Panc1 (cell line): ENCODE measurements at regions not wholly inside any gene's neighbourhood (a gene's known extent, or its start where the extent isn't known, plus 50 kb on each side); places are given as distances from the start of the nearest gene placed in this dataset.

ENCODE experiments used
- POLR2AphosphoS5 ChIP-seq: IDR thresholded peaks from 2 replicates; pipeline ENCODE4 v1.6.1; 2012; ENCODE audit warnings: mild to moderate bottlenecking, low read depth, low read length, moderate library complexity
- SIN3A ChIP-seq: IDR thresholded peaks from 2 replicates; pipeline ENCODE4 v1.6.1; 2012; ENCODE audit warnings: low read depth, mild to moderate bottlenecking, low read length, moderate library complexity, borderline replicate concordance; ENCODE audit not compliant: insufficient read depth
- TF ChIP-seq, protein P1 (sequence below): fragments of 450-650 bp; IDR thresholded peaks from 2 replicates; pipeline ENCODE4 v1.5.1; 2017; ENCODE audit warnings: mild to moderate bottlenecking
- TF ChIP-seq, protein P2 (sequence below), 2 experiments: IDR thresholded peaks; 2 replicates each; pipeline ENCODE4 v1.6.1; 2011 to 2012; ENCODE audit warnings: low read depth in 2 of 2, control low read depth in 1 of 2, low read length in 1 of 2, mild to moderate bottlenecking in 1 of 2, moderate library complexity in 1 of 2; ENCODE audit not compliant: insufficient read depth in 1 of 2

DNA sequence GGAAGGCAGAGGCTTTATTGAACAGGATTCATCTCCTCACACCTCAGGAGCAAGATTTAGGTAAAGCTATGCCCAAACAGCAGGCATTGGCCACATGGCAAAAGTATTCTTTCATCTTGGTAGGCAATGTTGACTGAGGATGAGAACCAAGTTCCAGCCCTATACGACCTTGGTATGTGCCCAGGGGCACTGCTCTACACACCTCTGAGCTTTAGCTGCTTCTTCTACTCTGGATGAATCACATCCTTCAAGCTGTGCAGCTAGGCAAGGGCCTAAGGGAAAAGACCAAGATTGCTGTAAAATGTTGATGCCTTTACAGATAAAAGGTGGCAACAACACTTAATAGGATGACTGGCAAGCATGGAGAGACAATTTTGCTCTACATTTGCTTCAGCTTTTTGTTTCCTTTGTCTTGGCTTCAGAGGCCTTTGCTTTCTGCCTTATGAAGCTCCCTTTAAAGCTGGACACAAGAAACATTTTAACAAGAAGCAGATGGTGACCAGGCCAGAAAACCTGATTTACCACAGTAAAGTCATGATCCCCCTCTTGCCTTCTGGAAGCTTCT lies 183.3 kb upstream of the KITLG start:
- TF ChIP-seq, protein P1, sequence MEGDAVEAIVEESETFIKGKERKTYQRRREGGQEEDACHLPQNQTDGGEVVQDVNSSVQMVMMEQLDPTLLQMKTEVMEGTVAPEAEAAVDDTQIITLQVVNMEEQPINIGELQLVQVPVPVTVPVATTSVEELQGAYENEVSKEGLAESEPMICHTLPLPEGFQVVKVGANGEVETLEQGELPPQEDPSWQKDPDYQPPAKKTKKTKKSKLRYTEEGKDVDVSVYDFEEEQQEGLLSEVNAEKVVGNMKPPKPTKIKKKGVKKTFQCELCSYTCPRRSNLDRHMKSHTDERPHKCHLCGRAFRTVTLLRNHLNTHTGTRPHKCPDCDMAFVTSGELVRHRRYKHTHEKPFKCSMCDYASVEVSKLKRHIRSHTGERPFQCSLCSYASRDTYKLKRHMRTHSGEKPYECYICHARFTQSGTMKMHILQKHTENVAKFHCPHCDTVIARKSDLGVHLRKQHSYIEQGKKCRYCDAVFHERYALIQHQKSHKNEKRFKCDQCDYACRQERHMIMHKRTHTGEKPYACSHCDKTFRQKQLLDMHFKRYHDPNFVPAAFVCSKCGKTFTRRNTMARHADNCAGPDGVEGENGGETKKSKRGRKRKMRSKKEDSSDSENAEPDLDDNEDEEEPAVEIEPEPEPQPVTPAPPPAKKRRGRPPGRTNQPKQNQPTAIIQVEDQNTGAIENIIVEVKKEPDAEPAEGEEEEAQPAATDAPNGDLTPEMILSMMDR, result no peak
- no peak for TF ChIP-seq SIN3A
- TF ChIP-seq POLR2AphosphoS5, result no peak
- TF ChIP-seq, protein P2, sequence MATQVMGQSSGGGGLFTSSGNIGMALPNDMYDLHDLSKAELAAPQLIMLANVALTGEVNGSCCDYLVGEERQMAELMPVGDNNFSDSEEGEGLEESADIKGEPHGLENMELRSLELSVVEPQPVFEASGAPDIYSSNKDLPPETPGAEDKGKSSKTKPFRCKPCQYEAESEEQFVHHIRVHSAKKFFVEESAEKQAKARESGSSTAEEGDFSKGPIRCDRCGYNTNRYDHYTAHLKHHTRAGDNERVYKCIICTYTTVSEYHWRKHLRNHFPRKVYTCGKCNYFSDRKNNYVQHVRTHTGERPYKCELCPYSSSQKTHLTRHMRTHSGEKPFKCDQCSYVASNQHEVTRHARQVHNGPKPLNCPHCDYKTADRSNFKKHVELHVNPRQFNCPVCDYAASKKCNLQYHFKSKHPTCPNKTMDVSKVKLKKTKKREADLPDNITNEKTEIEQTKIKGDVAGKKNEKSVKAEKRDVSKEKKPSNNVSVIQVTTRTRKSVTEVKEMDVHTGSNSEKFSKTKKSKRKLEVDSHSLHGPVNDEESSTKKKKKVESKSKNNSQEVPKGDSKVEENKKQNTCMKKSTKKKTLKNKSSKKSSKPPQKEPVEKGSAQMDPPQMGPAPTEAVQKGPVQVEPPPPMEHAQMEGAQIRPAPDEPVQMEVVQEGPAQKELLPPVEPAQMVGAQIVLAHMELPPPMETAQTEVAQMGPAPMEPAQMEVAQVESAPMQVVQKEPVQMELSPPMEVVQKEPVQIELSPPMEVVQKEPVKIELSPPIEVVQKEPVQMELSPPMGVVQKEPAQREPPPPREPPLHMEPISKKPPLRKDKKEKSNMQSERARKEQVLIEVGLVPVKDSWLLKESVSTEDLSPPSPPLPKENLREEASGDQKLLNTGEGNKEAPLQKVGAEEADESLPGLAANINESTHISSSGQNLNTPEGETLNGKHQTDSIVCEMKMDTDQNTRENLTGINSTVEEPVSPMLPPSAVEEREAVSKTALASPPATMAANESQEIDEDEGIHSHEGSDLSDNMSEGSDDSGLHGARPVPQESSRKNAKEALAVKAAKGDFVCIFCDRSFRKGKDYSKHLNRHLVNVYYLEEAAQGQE (IDR thresholded peaks at IDR 0.05; ENCODE audit: insufficient read depth in 1 of 2, low read depth in 2 of 2, low read length in 1 of 2), result no peak
